ENCODE measurements at regions not wholly inside any gene's neighbourhood (a gene's known extent, or its start where the extent isn't known, plus 50 kb on each side); places are given as distances from the start of the nearest gene placed in this dataset.

DNA sequence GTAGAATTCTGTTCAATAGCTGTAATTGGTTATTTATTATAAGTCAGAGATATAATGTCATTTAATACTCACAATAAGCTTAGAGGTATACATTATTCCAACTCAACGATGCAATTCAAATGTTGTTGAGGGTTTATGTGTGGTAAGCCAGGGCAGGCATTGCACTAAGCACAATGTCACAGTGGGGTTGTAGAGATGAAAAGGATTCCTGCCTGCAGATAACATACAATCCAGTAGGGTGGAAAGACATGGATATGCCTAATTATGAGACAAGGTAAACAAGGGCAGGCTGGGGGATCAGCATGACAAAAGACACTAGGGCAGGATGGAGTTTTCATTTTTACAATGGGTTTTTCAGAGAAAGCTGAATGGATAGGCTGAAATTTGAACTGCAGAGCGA is 98.7 kb upstream of the PALM2AKAP2 start:
- TF ChIP-seq POLR2A (IDR thresholded peaks at IDR 0.05), result no peak
- TF ChIP-seq, protein P1, sequence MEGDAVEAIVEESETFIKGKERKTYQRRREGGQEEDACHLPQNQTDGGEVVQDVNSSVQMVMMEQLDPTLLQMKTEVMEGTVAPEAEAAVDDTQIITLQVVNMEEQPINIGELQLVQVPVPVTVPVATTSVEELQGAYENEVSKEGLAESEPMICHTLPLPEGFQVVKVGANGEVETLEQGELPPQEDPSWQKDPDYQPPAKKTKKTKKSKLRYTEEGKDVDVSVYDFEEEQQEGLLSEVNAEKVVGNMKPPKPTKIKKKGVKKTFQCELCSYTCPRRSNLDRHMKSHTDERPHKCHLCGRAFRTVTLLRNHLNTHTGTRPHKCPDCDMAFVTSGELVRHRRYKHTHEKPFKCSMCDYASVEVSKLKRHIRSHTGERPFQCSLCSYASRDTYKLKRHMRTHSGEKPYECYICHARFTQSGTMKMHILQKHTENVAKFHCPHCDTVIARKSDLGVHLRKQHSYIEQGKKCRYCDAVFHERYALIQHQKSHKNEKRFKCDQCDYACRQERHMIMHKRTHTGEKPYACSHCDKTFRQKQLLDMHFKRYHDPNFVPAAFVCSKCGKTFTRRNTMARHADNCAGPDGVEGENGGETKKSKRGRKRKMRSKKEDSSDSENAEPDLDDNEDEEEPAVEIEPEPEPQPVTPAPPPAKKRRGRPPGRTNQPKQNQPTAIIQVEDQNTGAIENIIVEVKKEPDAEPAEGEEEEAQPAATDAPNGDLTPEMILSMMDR (IDR thresholded peaks at IDR 0.05), result no peak
